Type B pancreatic cell (in vitro differentiated cells): ENCODE measurements at regions not wholly inside any gene's neighbourhood (a gene's known extent, or its start where the extent isn't known, plus 50 kb on each side); places are given as distances from the start of the nearest gene placed in this dataset.

Experiments
- DNase-seq: peaks from one replicate; pipeline ENCODE4 v3.0.0; 2021; ENCODE audit warnings: mixed read lengths; ENCODE audit not compliant: unreplicated experiment; ENCODE audit errors: extremely low spot score
- H3K27ac Mint-ChIP-seq: 2 replicates; pipeline ENCODE4 v1.8.0; 2021; ENCODE audit warnings: mild to moderate bottlenecking, mixed read lengths
- H3K27me3 Mint-ChIP-seq: 2 replicates; pipeline ENCODE4 v1.8.0; 2021; ENCODE audit warnings: mixed read lengths
- H3K36me3 Mint-ChIP-seq: 2 replicates; pipeline ENCODE4 v1.8.0; 2021; ENCODE audit warnings: mixed read lengths
- H3K4me1 Mint-ChIP-seq: one replicate; pipeline ENCODE4 v1.8.0; 2021; ENCODE audit warnings: mixed read lengths; ENCODE audit not compliant: unreplicated experiment
- H3K4me3 Mint-ChIP-seq: 2 replicates; pipeline ENCODE4 v1.8.0; 2021; ENCODE audit warnings: mild to moderate bottlenecking, mixed read lengths
- H3K9me3 Mint-ChIP-seq: 2 replicates; pipeline ENCODE4 v1.8.0; 2021; ENCODE audit warnings: mixed read lengths
- CTCF ChIP-seq: fragments of 200-600 bp; sonication (generic); conservative IDR thresholded peaks from 2 replicates; pipeline ENCODE4 v1.5.0; 2021; ENCODE audit warnings: antibody characterized with exemption, mild to moderate bottlenecking

- Mint-ChIP-seq H3K4me1 (no peaks in the 10 kb centered on the region), H3K9me3 (no peaks in the 10 kb centered on the region), H3K4me3 (no peak overlapping the region), H3K27me3 (peaks cover 35% of the 10 kb centered on the region), H3K27ac (no peak overlapping the region), H3K36me3 (no peaks in the 10 kb centered on the region)
- TF ChIP-seq CTCF: no peak
- no peak for DNase-seq
Observed at GRCh38 chr22:49051491-49052022, 776.1 kb downstream of the BRD1 start.

- no peaks in the 10 kb centered on the region for H3K4me1 Mint-ChIP-seq
- no peak overlapping the region for H3K4me3 Mint-ChIP-seq
- peaks cover 43% of the 10 kb centered on the region for H3K27me3 Mint-ChIP-seq
- no peaks in the 10 kb centered on the region for H3K9me3 Mint-ChIP-seq
- no peak for DNase-seq
- no peak overlapping the region for H3K27ac Mint-ChIP-seq
- no peak for TF ChIP-seq CTCF
- H3K36me3 Mint-ChIP-seq: no peaks in the 10 kb centered on the region
Observed at GRCh38 chr22:49049691-49050090, 778.0 kb downstream of the BRD1 start.

- Mint-ChIP-seq H3K27ac (no peak overlapping the region), H3K4me3 (no peak overlapping the region), H3K36me3 (no peaks in the 10 kb centered on the region), H3K9me3 (no peaks in the 10 kb centered on the region), H3K27me3 (peaks cover 46% of the 10 kb centered on the region), H3K4me1 (no peaks in the 10 kb centered on the region)
- TF ChIP-seq CTCF: no peak
- DNase-seq: no peak
Observed at GRCh38 chr22:49048591-49048990, 779.1 kb downstream of the BRD1 start.

- Mint-ChIP-seq H3K4me1 (no peaks in the 10 kb centered on the region), H3K27ac (no peak overlapping the region), H3K4me3 (no peak overlapping the region), H3K27me3 (peaks cover 46% of the 10 kb centered on the region), H3K36me3 (no peaks in the 10 kb centered on the region), H3K9me3 (no peaks in the 10 kb centered on the region)
- no peak for DNase-seq
- no peak for TF ChIP-seq CTCF
Observed at GRCh38 chr22:49047447-49047846, 780.2 kb downstream of the BRD1 start.

- no peaks in the 10 kb centered on the region for H3K4me1 Mint-ChIP-seq
Observed at GRCh38 chr22:49046546-49047361, 780.9 kb downstream of the BRD1 start.

More at GRCh38 chr22:49046546-49047361, 780.9 kb downstream of the BRD1 start:
- H3K27me3 Mint-ChIP-seq: peaks cover 49% of the 10 kb centered on the region
- TF ChIP-seq CTCF: peak; percentile 77
- H3K4me3 Mint-ChIP-seq: no peak overlapping the region
- H3K9me3 Mint-ChIP-seq: no peaks in the 10 kb centered on the region
- no peaks in the 10 kb centered on the region for H3K36me3 Mint-ChIP-seq
- H3K27ac Mint-ChIP-seq: no peak overlapping the region
- no peak for DNase-seq
